Esophagus muscularis mucosa (tissue), 4 donors: ENCODE measurements at regions not wholly inside any gene's neighbourhood (a gene's known extent, or its start where the extent isn't known, plus 50 kb on each side); places are given as distances from the start of the nearest gene placed in this dataset.

Source experiments
- DNase-seq: peaks from one replicate; pipeline ENCODE4 v3.0.0-alpha.2; 2017; ENCODE audit errors: extremely low spot score
- H3K27ac ChIP-seq, 4 donors: fragments of 200-600 bp; sonication (generic); replicated peaks in 1 of 4; 1 replicate in 3 of 4; 2 replicates in 1 of 4; pipeline ENCODE4 v1.5.1; 2016 to 2019; ENCODE audit warnings: mild to moderate bottlenecking in 1 of 4
- H3K27me3 ChIP-seq, 4 donors: fragments of 200-600 bp; sonication (generic); one replicate each; pipeline versions ENCODE4 v1.5.1 to v1.6.0; 2016 to 2019
- H3K36me3 ChIP-seq, 4 donors: fragments of 200-600 bp; sonication (generic); one replicate each; pipeline ENCODE4 v1.5.1; 2016 to 2019
- H3K4me1 ChIP-seq, 4 donors: fragments of 200-600 bp; sonication (generic); one replicate each; pipeline ENCODE4 v1.5.1; 2016 to 2019
- H3K4me3 ChIP-seq, 4 donors: fragments of 200-600 bp; sonication (generic); 1 replicate in 2 of 4; 2 replicates in 2 of 4; pipeline ENCODE4 v1.5.1; 2016 to 2019; ENCODE audit warnings: mild to moderate bottlenecking in 4 of 4, moderate library complexity in 1 of 4
- H3K9me3 ChIP-seq, 4 donors: fragments of 200-600 bp; sonication (generic); 1 replicate in 3 of 4; 2 replicates in 1 of 4; pipeline ENCODE4 v1.5.1; 2016 to 2019
- CTCF ChIP-seq, 3 experiments: fragments of 200-600 bp in 2 of 3; fragments of 450-650 bp in 1 of 3; sonication (generic) in 2 of 3; IDR thresholded peaks; one replicate each; pipeline ENCODE4 v1.5.1; 2017 to 2019; ENCODE audit warnings: antibody characterized with exemption in 3 of 3, mild to moderate bottlenecking in 2 of 3, moderate library complexity in 1 of 3
- EP300 ChIP-seq: sonication (generic); formaldehyde crosslinking; IDR thresholded peaks from one replicate; pipeline ENCODE4 v1.6.1; 2017; ENCODE audit warnings: antibody characterized with exemption
- POLR2A ChIP-seq: fragments of 450-650 bp; IDR thresholded peaks from one replicate; pipeline ENCODE4 v1.6.1; 2017; ENCODE audit warnings: antibody characterized with exemption, moderate library complexity, mild to moderate bottlenecking, low read depth
- POLR2AphosphoS5 ChIP-seq, 2 donors: sonication (generic); formaldehyde crosslinking; IDR thresholded peaks; one replicate each; pipeline ENCODE4 v1.6.1; 2017; ENCODE audit warnings: antibody characterized with exemption in 2 of 2
- WGBS: methylation state at CpG from one replicate; pipeline ENCODE4 v1.1.5; 2018; 5-methylcytosine and 5-hydroxymethylcytosine counted together
- intact Hi-C: fragments of 100-400 bp; cut with DNase I; formaldehyde crosslinking; loops from one replicate; pipeline ENCODE4 v1.15.1; 2023

- no peak for DNase-seq
- Histone ChIP-seq H3K36me3 (no peaks in the 10 kb centered on the region), H3K27me3 (no peaks in the 10 kb centered on the region), H3K4me3 (no peak overlapping the region), H3K4me1 (peaks cover 0 to 9% (median 0%) of the 10 kb centered on the region in 4 donors), H3K27ac (no peak overlapping the region), H3K9me3 (peaks cover 0 to 9% (median 0%) of the 10 kb centered on the region in 4 donors)
- no peak for TF ChIP-seq EP300
- TF ChIP-seq CTCF (IDR thresholded peaks at IDR 0.05): no peak
- no peak for TF ChIP-seq POLR2A
- TF ChIP-seq POLR2AphosphoS5 (IDR thresholded peaks at IDR 0.05): no peak
- intact Hi-C loops: no loop called here
- WGBS: no CpG with 5 or more reads among the region's 1 CpG
Measured at GRCh38 chr5:40453689-40454088, 226.0 kb upstream of the PTGER4 start.

DNA sequence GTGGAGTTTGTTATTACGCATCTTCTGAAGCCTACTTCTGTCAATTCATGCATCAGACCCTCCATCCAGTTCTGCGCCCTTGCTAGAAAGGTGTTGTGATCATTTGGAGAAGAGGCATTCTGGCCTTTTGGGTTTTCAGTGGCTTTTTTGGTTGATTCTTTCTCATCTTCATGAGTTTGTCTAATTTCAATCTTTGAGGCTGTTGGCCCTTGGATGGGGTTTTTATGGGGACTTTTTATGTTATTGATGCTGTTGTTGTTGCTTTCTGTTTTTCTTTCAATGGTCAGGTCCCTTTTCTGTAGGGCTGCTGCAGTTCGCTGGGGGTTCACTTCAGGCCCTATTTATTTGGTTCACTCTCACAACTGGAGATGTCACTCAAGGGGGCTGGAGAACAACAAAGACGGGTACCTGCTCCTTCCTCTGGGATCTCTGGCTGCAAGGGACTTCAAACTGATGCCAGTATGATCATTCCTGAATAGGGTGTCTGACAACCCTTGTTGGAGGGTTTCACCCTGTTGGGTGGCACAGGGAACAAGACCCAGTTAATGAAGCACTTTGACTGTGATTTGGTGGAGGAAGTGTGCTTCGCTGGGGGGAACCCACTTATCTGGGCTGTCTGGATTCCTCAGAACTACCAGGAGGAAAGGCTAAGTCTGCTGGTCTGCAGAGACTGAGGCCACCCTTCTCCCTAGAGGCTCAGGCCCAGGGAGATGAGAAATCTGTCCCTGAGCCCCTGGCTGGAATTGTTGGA is 226.7 kb upstream of the PTGER4 start:
- TF ChIP-seq POLR2A (no peak), EP300 (no peak), POLR2AphosphoS5 (IDR thresholded peaks at IDR 0.05) (no peak), CTCF (IDR thresholded peaks at IDR 0.05) (no peak)

GRCh38 chr5:40447438-40447837 is 232.3 kb upstream of the PTGER4 start:
- peaks cover 0 to 8% (median 3%) of the 10 kb centered on the region in 4 donors for H3K9me3 ChIP-seq
- no peak for TF ChIP-seq POLR2A
- TF ChIP-seq POLR2AphosphoS5 (IDR thresholded peaks at IDR 0.05): no peak
- TF ChIP-seq EP300: no peak
- no peak for TF ChIP-seq CTCF (IDR thresholded peaks at IDR 0.05)
- no peak overlapping the region for H3K27ac ChIP-seq
- intact Hi-C loops: no loop called here
- no peak overlapping the region for H3K4me3 ChIP-seq
- 41% methylated on average over 1 of the region's 1 CpG for WGBS
- H3K27me3 ChIP-seq: no peaks in the 10 kb centered on the region
- no peak for DNase-seq
- H3K36me3 ChIP-seq: no peaks in the 10 kb centered on the region
- no peaks in the 10 kb centered on the region for H3K4me1 ChIP-seq

More for the DNA sequence above, 226.7 kb upstream of the PTGER4 start:
- WGBS: 79% methylated on average over 5 of the region's 5 CpGs
- Histone ChIP-seq H3K36me3 (no peaks in the 10 kb centered on the region), H3K9me3 (peaks cover 0 to 9% (median 0%) of the 10 kb centered on the region in 4 donors), H3K27me3 (no peaks in the 10 kb centered on the region), H3K4me3 (no peak overlapping the region), H3K27ac (no peak overlapping the region), H3K4me1 (peaks cover 0 to 9% (median 0%) of the 10 kb centered on the region in 4 donors)
- no peak for DNase-seq
- intact Hi-C loops: no loop called here

DNA sequence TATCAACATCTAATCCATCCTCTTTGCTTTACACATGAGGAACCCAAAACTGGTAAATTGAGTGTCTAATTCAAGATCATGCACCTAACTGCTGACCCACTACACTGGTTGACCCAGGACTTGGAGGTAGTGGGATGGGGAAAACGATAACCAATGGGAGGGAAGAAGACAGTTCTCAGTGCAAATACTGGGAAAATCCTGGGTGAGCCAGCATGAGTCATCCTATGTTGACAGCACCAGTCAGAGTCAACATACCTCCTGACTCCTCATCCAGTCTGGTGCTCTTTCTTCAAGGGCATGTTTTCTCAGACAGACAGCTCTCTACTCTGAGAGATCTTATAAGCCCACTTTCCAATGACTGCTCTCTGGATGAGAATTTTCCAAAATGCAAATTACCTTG is 232.8 kb upstream of the PTGER4 start:
- Histone ChIP-seq H3K4me1 (no peaks in the 10 kb centered on the region), H3K36me3 (no peaks in the 10 kb centered on the region), H3K4me3 (no peak overlapping the region), H3K27ac (no peak overlapping the region), H3K27me3 (no peaks in the 10 kb centered on the region), H3K9me3 (peaks cover 0 to 8% (median under 1%) of the 10 kb centered on the region in 4 donors)
- intact Hi-C loops: no loop called here
- WGBS: 5% methylated on average over 1 of the region's 1 CpG
- TF ChIP-seq EP300 (no peak), CTCF (IDR thresholded peaks at IDR 0.05) (no peak), POLR2A (no peak), POLR2AphosphoS5 (IDR thresholded peaks at IDR 0.05) (no peak)
- DNase-seq: no peak

DNA sequence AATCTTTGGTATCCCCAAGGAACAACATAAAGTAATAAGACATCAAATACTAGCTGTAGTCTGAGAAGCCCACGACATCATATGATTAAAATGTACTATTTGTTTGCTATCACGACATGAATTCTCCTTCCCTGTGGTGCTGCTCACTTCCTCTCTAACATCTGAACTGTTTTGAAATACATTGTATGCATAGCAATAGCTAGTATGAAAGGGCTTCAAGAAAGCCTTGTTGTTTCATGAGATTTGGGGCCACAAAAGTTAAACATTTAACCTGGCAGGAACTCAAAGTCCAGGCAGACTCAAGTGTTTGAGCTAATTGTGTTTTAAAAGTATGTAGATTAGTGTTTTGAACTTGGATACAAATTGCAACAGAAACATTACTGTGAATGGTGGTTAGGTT is 237.4 kb upstream of the PTGER4 start:
- Histone ChIP-seq H3K27ac (no peak overlapping the region), H3K9me3 (peaks cover 0 to 8% (median 0%) of the 10 kb centered on the region in 4 donors), H3K36me3 (no peaks in the 10 kb centered on the region), H3K4me1 (no peaks in the 10 kb centered on the region), H3K27me3 (no peaks in the 10 kb centered on the region), H3K4me3 (no peak overlapping the region)
- WGBS: 46% methylated on average over 2 of the region's 2 CpGs
- TF ChIP-seq EP300 (no peak), POLR2AphosphoS5 (IDR thresholded peaks at IDR 0.05) (no peak), CTCF (IDR thresholded peaks at IDR 0.05) (no peak), POLR2A (no peak)
- intact Hi-C loops: no loop called here
- DNase-seq: no peak
